GM12891 (cell line): ENCODE measurements at regions not wholly inside any gene's neighbourhood (a gene's known extent, or its start where the extent isn't known, plus 50 kb on each side); places are given as distances from the start of the nearest gene placed in this dataset.

Source experiments
- POLR2A ChIP-seq: IDR thresholded peaks from 2 replicates; pipeline ENCODE4 v1.6.1; 2011; ENCODE audit warnings: low read depth, low read length, control low read depth
- POLR2AphosphoS5 ChIP-seq: IDR thresholded peaks from 2 replicates; pipeline ENCODE4 v1.6.1; 2011; ENCODE audit warnings: low read depth, low read length, control low read depth

DNA sequence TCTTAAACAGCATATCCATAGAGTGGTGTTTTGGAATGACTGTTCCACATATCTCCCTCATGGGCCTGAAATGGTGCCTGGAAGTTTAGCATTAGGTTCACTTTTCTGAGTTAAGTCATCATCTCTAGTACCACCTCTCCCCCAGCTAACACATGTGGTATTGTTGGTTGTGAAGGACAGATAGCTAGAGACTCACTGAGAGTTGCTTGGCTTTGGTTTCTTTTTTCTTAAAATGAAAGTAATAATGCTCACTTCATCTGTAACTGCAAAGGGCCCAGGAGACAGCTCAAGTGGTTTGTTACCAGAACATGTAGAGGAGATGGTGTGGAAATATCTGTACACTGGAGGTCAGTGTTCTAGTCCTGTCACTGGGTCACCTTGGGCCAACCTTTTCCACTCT, 90.9 kb downstream of the EFNB1 start:
- TF ChIP-seq POLR2A = no peak
- TF ChIP-seq POLR2AphosphoS5 = no peak
